SK-N-SH treated with all-trans-retinoic acid at 6 μM for 48 hours (cell line): ENCODE measurements at regions not wholly inside any gene's neighbourhood (a gene's known extent, or its start where the extent isn't known, plus 50 kb on each side); places are given as distances from the start of the nearest gene placed in this dataset.
A peak's percentile ranks its signal among the peaks of the same experiment; 100 is the strongest.

Experiments
- ATAC-seq: fragments of 200-7000 bp; cut with Tn5 transposase; 3 replicates; pipeline ENCODE4 v1.9.1; 2020; ENCODE audit warnings: mild to moderate bottlenecking, moderate library complexity
- BACH2 ChIP-seq: fragments of 250-450 bp; sonication (Bioruptor Pico); IDR thresholded peaks from 2 replicates; pipeline ENCODE4 v1.9.0; 2021; ENCODE audit warnings: mild to moderate bottlenecking, borderline replicate concordance
- CREB5 ChIP-seq: fragments of 250-450 bp; sonication (Bioruptor Pico); IDR thresholded peaks from 2 replicates; pipeline ENCODE4 v1.5.1; 2020; ENCODE audit warnings: low read depth, mild to moderate bottlenecking, moderate library complexity
- CSDC2 ChIP-seq: fragments of 250-450 bp; sonication (Bioruptor Pico); IDR thresholded peaks from 2 replicates; pipeline ENCODE4 v1.5.0; 2020; ENCODE audit warnings: mild to moderate bottlenecking, moderate library complexity
- ESRRG ChIP-seq: fragments of 250-450 bp; sonication (Bioruptor Pico); IDR thresholded peaks from 2 replicates; pipeline ENCODE4 v1.6.1; 2021; ENCODE audit warnings: mild to moderate bottlenecking
- GLIS3 ChIP-seq: fragments of 250-450 bp; sonication (Bioruptor Pico); IDR thresholded peaks from 2 replicates; pipeline ENCODE4 v1.5.0; 2020; ENCODE audit warnings: mild to moderate bottlenecking, moderate library complexity
- ISL1 ChIP-seq: fragments of 250-450 bp; sonication (Bioruptor Pico); IDR thresholded peaks from 2 replicates; pipeline ENCODE4 v2.1.2; 2022; ENCODE audit warnings: mild to moderate bottlenecking, moderate library complexity
- OSR1 ChIP-seq: fragments of 250-450 bp; sonication (Bioruptor Pico); IDR thresholded peaks from 2 replicates; pipeline ENCODE4 v1.8.0; 2022; ENCODE audit warnings: moderate library complexity, mild to moderate bottlenecking, inconsistent platforms
- POU6F1 ChIP-seq: fragments of 250-450 bp; sonication (Bioruptor Pico); IDR thresholded peaks from 2 replicates; pipeline ENCODE4 v1.8.0; 2021; ENCODE audit warnings: low read depth, mild to moderate bottlenecking, moderate library complexity, borderline replicate concordance
- PPARA ChIP-seq: fragments of 250-450 bp; sonication (Bioruptor Pico); IDR thresholded peaks from 2 replicates; pipeline ENCODE4 v1.5.0; 2020; ENCODE audit warnings: mild to moderate bottlenecking, borderline replicate concordance
- RARB ChIP-seq: fragments of 250-450 bp; sonication (Bioruptor Pico); IDR thresholded peaks from 2 replicates; pipeline ENCODE4 v1.8.0; 2021; ENCODE audit warnings: mild to moderate bottlenecking, moderate library complexity
- SNAI2 ChIP-seq: fragments of 250-450 bp; sonication (Bioruptor Pico); IDR thresholded peaks from 2 replicates; pipeline ENCODE4 v1.5.0; 2020; ENCODE audit warnings: mild to moderate bottlenecking, moderate library complexity
- TCF4 ChIP-seq: fragments of 250-450 bp; sonication (Bioruptor Pico); IDR thresholded peaks from 2 replicates; pipeline ENCODE4 v1.8.0; 2021; ENCODE audit warnings: mild to moderate bottlenecking, moderate library complexity, borderline replicate concordance
- TOX ChIP-seq: fragments of 250-450 bp; sonication (Bioruptor Pico); IDR thresholded peaks from 2 replicates; pipeline ENCODE4 v1.8.0; 2021; ENCODE audit warnings: mild to moderate bottlenecking, moderate library complexity, borderline replicate concordance
- ZC3H10 ChIP-seq: fragments of 250-450 bp; sonication (Bioruptor Pico); IDR thresholded peaks from 2 replicates; pipeline ENCODE4 v1.5.1; 2021; ENCODE audit warnings: mild to moderate bottlenecking, moderate library complexity
- ZFP3 ChIP-seq: fragments of 250-450 bp; sonication (Bioruptor Pico); IDR thresholded peaks from 2 replicates; pipeline ENCODE4 v1.5.0; 2020; ENCODE audit warnings: mild to moderate bottlenecking, moderate library complexity
- ZNF565 ChIP-seq: fragments of 450-650 bp; formaldehyde crosslinking; conservative IDR thresholded peaks from 2 replicates; pipeline ENCODE4 v1.5.0; 2020; ENCODE audit warnings: low read depth, mild to moderate bottlenecking, moderate library complexity
- ZNF70 ChIP-seq: fragments of 450-650 bp; formaldehyde crosslinking; IDR thresholded peaks from 2 replicates; pipeline ENCODE4 v1.5.0; 2020; ENCODE audit warnings: mild to moderate bottlenecking, moderate library complexity
- ZNF8 ChIP-seq: fragments of 450-650 bp; formaldehyde crosslinking; IDR thresholded peaks from 2 replicates; pipeline ENCODE4 v1.5.0; 2020; ENCODE audit warnings: mild to moderate bottlenecking, moderate library complexity
- TF ChIP-seq, protein P1 (sequence below): fragments of 250-450 bp; sonication (Bioruptor Pico); IDR thresholded peaks from 2 replicates; pipeline ENCODE4 v1.8.0; 2020; ENCODE audit warnings: mild to moderate bottlenecking, moderate library complexity, borderline replicate concordance
- TF ChIP-seq, protein P2 (sequence below): fragments of 250-450 bp; sonication (Bioruptor Pico); IDR thresholded peaks from 2 replicates; pipeline ENCODE4 v1.5.0; 2020; ENCODE audit warnings: mild to moderate bottlenecking, moderate library complexity
- TF ChIP-seq, protein P3 (sequence below): fragments of 250-450 bp; sonication (Bioruptor Pico); IDR thresholded peaks from 2 replicates; pipeline ENCODE4 v1.5.1; 2021; ENCODE audit warnings: mild to moderate bottlenecking, moderate library complexity

- TF ChIP-seq OSR1 (CRISPR knock-in tag), result no peak
- no peak for TF ChIP-seq CREB5 (CRISPR knock-in tag)
- TF ChIP-seq ZFP3 (CRISPR knock-in tag), result no peak
- TF ChIP-seq ISL1 (CRISPR knock-in tag), result no peak
- no peak for TF ChIP-seq ZC3H10 (CRISPR knock-in tag)
- TF ChIP-seq ZNF565 (CRISPR knock-in tag), result no peak
- TF ChIP-seq, protein P1, sequence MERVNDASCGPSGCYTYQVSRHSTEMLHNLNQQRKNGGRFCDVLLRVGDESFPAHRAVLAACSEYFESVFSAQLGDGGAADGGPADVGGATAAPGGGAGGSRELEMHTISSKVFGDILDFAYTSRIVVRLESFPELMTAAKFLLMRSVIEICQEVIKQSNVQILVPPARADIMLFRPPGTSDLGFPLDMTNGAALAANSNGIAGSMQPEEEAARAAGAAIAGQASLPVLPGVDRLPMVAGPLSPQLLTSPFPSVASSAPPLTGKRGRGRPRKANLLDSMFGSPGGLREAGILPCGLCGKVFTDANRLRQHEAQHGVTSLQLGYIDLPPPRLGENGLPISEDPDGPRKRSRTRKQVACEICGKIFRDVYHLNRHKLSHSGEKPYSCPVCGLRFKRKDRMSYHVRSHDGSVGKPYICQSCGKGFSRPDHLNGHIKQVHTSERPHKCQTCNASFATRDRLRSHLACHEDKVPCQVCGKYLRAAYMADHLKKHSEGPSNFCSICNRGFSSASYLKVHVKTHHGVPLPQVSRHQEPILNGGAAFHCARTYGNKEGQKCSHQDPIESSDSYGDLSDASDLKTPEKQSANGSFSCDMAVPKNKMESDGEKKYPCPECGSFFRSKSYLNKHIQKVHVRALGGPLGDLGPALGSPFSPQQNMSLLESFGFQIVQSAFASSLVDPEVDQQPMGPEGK, result no peak
- TF ChIP-seq TOX (CRISPR knock-in tag), result no peak
- ATAC-seq, result no peak
These were observed 1076.1 kb upstream of the TMEFF2 start for GRCh38 chr2:193270816-193271215.

DNA sequence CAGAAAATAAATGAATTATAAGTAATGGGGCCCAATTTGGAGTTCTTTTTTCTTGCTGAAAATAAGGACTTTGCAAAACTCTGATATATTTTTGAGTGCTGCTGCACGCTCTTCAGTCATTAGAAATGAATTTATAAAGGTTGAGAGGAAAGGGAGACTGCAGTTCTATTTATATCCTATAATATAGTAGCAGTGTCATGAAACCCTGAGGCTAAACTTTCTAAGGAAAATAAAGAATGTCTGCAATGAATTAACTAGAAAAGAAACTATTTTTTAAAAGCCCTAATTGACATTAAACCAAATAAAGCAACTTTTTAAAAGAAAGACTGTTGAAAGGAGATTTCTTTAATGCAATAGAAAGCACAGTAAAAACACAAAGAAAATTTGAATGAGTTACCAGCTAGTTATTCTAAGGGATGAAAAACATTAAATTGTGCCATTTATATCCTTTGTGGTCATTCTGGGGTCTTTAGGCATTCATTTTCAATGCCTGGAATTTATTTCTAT lies 1072.8 kb upstream of the TMEFF2 start:
- peak; percentile 61 for TF ChIP-seq ISL1 (CRISPR knock-in tag)
- TF ChIP-seq ZFP3 (CRISPR knock-in tag), result no peak
- ATAC-seq, result peak; percentile 30; the same call in 2 of the 3 replicates

DNA sequence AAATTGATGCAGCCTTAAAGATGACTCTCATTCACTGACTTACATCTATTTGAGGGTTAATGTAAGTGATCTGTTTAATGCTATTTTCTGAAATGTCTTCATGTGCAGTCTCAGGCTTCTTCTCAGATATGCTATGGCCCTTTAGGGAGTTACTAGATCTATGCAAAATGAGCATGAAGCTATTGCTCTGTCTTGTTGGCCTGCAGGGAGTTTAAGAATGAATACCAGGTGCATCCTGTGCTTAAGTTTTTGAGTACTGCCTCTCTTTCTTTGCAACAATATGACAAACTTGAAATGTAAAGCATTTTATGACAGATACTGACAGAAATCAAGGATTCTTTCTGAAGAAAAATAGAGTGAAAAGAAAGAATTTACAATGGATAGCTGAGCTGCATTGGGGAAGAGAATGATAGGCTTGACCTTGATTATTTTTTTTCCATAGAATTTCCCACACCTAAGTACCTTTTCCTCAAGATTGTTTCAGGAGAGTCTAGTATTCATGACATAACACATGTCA lies 1058.3 kb upstream of the TMEFF2 start:
- no peak for ATAC-seq
- TF ChIP-seq ZNF8 (CRISPR knock-in tag), result no peak
- TF ChIP-seq, protein P2, sequence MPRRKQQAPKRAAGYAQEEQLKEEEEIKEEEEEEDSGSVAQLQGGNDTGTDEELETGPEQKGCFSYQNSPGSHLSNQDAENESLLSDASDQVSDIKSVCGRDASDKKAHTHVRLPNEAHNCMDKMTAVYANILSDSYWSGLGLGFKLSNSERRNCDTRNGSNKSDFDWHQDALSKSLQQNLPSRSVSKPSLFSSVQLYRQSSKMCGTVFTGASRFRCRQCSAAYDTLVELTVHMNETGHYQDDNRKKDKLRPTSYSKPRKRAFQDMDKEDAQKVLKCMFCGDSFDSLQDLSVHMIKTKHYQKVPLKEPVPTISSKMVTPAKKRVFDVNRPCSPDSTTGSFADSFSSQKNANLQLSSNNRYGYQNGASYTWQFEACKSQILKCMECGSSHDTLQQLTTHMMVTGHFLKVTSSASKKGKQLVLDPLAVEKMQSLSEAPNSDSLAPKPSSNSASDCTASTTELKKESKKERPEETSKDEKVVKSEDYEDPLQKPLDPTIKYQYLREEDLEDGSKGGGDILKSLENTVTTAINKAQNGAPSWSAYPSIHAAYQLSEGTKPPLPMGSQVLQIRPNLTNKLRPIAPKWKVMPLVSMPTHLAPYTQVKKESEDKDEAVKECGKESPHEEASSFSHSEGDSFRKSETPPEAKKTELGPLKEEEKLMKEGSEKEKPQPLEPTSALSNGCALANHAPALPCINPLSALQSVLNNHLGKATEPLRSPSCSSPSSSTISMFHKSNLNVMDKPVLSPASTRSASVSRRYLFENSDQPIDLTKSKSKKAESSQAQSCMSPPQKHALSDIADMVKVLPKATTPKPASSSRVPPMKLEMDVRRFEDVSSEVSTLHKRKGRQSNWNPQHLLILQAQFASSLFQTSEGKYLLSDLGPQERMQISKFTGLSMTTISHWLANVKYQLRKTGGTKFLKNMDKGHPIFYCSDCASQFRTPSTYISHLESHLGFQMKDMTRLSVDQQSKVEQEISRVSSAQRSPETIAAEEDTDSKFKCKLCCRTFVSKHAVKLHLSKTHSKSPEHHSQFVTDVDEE (CRISPR knock-in tag), result no peak
- no peak for TF ChIP-seq GLIS3 (CRISPR knock-in tag)
- TF ChIP-seq CSDC2, result no peak
- TF ChIP-seq PPARA (CRISPR knock-in tag), result no peak
- TF ChIP-seq OSR1 (CRISPR knock-in tag), result no peak
- no peak for TF ChIP-seq SNAI2
- no peak for TF ChIP-seq BACH2 (CRISPR knock-in tag)
- no peak for TF ChIP-seq ZNF565 (CRISPR knock-in tag)
- TF ChIP-seq RARB (CRISPR knock-in tag), result no peak
- TF ChIP-seq, protein P1, result no peak
- TF ChIP-seq ZNF70 (CRISPR knock-in tag), result no peak
- TF ChIP-seq, protein P3, sequence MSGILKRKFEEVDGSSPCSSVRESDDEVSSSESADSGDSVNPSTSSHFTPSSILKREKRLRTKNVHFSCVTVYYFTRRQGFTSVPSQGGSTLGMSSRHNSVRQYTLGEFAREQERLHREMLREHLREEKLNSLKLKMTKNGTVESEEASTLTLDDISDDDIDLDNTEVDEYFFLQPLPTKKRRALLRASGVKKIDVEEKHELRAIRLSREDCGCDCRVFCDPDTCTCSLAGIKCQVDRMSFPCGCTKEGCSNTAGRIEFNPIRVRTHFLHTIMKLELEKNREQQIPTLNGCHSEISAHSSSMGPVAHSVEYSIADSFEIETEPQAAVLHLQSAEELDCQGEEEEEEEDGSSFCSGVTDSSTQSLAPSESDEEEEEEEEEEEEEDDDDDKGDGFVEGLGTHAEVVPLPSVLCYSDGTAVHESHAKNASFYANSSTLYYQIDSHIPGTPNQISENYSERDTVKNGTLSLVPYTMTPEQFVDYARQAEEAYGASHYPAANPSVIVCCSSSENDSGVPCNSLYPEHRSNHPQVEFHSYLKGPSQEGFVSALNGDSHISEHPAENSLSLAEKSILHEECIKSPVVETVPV (CRISPR knock-in tag), result no peak
- TF ChIP-seq TOX (CRISPR knock-in tag), result no peak
- no peak for TF ChIP-seq TCF4 (CRISPR knock-in tag)
- TF ChIP-seq ZFP3 (CRISPR knock-in tag), result no peak
- no peak for TF ChIP-seq CREB5 (CRISPR knock-in tag)
- TF ChIP-seq POU6F1 (CRISPR knock-in tag), result no peak
- no peak for TF ChIP-seq ESRRG (CRISPR knock-in tag)
